Upper lobe of left lung (tissue), 6 donors: ENCODE measurements at regions not wholly inside any gene's neighbourhood (a gene's known extent, or its start where the extent isn't known, plus 50 kb on each side); places are given as distances from the start of the nearest gene placed in this dataset.
A peak's percentile ranks its signal among the peaks of the same experiment; 100 is the strongest.

Experiments
- ATAC-seq, 2 donors: fragments of 200-7000 bp; cut with Tn5 transposase; one replicate each; pipeline ENCODE4 v1.9.1; 2022; ENCODE audit warnings: mild to moderate bottlenecking in 2 of 2, moderate library complexity in 2 of 2; ENCODE audit not compliant: low FRiP score in 2 of 2
- DNase-seq, 2 donors: peaks; one replicate each; pipeline ENCODE4 v3.0.0-alpha.2; 2019 to 2020
- H3K27ac ChIP-seq, 4 donors: fragments of 200-600 bp; sonication (generic); one replicate each; pipeline ENCODE4 v1.5.1; 2016 to 2019
- H3K27me3 ChIP-seq, 4 donors: fragments of 200-600 bp; sonication (generic); one replicate each; pipeline ENCODE4 v1.5.1; 2017 to 2019
- H3K36me3 ChIP-seq, 4 donors: fragments of 200-600 bp; sonication (generic); one replicate each; pipeline ENCODE4 v1.5.1; 2016 to 2019
- H3K4me1 ChIP-seq, 4 donors: fragments of 200-600 bp; sonication (generic); one replicate each; pipeline ENCODE4 v1.5.1; 2018 to 2019
- H3K4me3 ChIP-seq, 4 donors: fragments of 200-600 bp; sonication (generic); one replicate each; pipeline ENCODE4 v1.5.1; 2017 to 2019; ENCODE audit warnings: mild to moderate bottlenecking in 2 of 4, moderate library complexity in 1 of 4
- H3K9me3 ChIP-seq, 4 donors: fragments of 200-600 bp; sonication (generic); one replicate each; pipeline ENCODE4 v1.5.1; 2018 to 2019
- CTCF ChIP-seq, 6 experiments: fragments of 450-650 bp in 4 of 6; fragments of 200-600 bp in 2 of 6; sonication (generic) in 2 of 6; IDR thresholded peaks; one replicate each; pipeline ENCODE4 v1.5.1; 2016 to 2019; ENCODE audit warnings: antibody characterized with exemption in 6 of 6
- EP300 ChIP-seq, 4 donors: sonication (generic); formaldehyde crosslinking; IDR thresholded peaks; one replicate each; pipeline ENCODE4 v1.5.1; 2017; ENCODE audit warnings: antibody characterized with exemption in 4 of 4, control low read depth in 2 of 4
- POLR2A ChIP-seq, 4 donors: fragments of 450-650 bp; IDR thresholded peaks; one replicate each; pipeline ENCODE4 v1.5.1; 2016 to 2017; ENCODE audit warnings: antibody characterized with exemption in 4 of 4, mild to moderate bottlenecking in 2 of 4
- POLR2AphosphoS5 ChIP-seq, 2 donors: sonication (generic); formaldehyde crosslinking; IDR thresholded peaks; one replicate each; pipeline ENCODE4 v1.5.1; 2017; ENCODE audit warnings: antibody characterized with exemption in 2 of 2
- WGBS, 2 donors: methylation state at CpG; one replicate each; pipeline ENCODE4 v1.1.5; 2017 to 2018; 5-methylcytosine and 5-hydroxymethylcytosine counted together
- donor health status: DM: no; HTN: no; CAD: no; lungs with moderate emphysema.
- donor health status: DM: no; HTN: yes; CAD: no; lungs with severe emphysema.

- H3K27me3 ChIP-seq: no peaks in the 10 kb centered on the region
- H3K9me3 ChIP-seq: no peaks in the 10 kb centered on the region
- DNase-seq (no peak), ATAC-seq (no peak)
- no peaks in the 10 kb centered on the region for H3K36me3 ChIP-seq
- H3K4me3 ChIP-seq: no peak overlapping the region
- peak overlapping the region in 2 of 4 donors; percentile 50 to 68 for H3K27ac ChIP-seq
- 66% methylated on average over 7 of the region's 7 CpGs for WGBS, 2 donors
- peaks cover 10 to 37% (median 31%) of the 10 kb centered on the region in 4 donors for H3K4me1 ChIP-seq
- TF ChIP-seq EP300 (IDR thresholded peaks at IDR 0.05) (no peak), CTCF (IDR thresholded peaks at IDR 0.05) (no peak), POLR2AphosphoS5 (IDR thresholded peaks at IDR 0.05) (peak in 1 of 2 donors; percentile 53)
These were observed 151.8 kb upstream of the HES1 start for GRCh38 chr3:193983846-193984818.

- peak overlapping the region in 2 of 4 donors; percentile 50 to 68 for H3K27ac ChIP-seq
- H3K4me1 ChIP-seq: peaks cover 10 to 37% (median 31%) of the 10 kb centered on the region in 4 donors
- no peak for TF ChIP-seq POLR2AphosphoS5 (IDR thresholded peaks at IDR 0.05)
- no peak for TF ChIP-seq POLR2A (IDR thresholded peaks at IDR 0.05)
- no peak for TF ChIP-seq EP300 (IDR thresholded peaks at IDR 0.05)
- no peak for TF ChIP-seq CTCF (IDR thresholded peaks at IDR 0.05)
- H3K36me3 ChIP-seq: no peaks in the 10 kb centered on the region
- 79 to 81% methylated on average over 6 of the region's 6 CpGs for WGBS, 2 donors
- no peaks in the 10 kb centered on the region for H3K27me3 ChIP-seq
- ATAC-seq (no peak), DNase-seq (no peak)
- H3K4me3 ChIP-seq: no peak overlapping the region
- H3K9me3 ChIP-seq: no peaks in the 10 kb centered on the region
These were observed 151.1 kb upstream of the HES1 start for GRCh38 chr3:193984876-193985275.

- Histone ChIP-seq H3K36me3 (no peaks in the 10 kb centered on the region), H3K27me3 (no peaks in the 10 kb centered on the region), H3K9me3 (no peaks in the 10 kb centered on the region), H3K4me3 (no peak overlapping the region), H3K27ac (no peak overlapping the region), H3K4me1 (peaks cover 6 to 32% (median 21%) of the 10 kb centered on the region in 4 donors)
- no peak for TF ChIP-seq POLR2AphosphoS5 (IDR thresholded peaks at IDR 0.05)
- TF ChIP-seq POLR2A (IDR thresholded peaks at IDR 0.05): no peak
- no peak for TF ChIP-seq EP300 (IDR thresholded peaks at IDR 0.05)
- no peak for TF ChIP-seq CTCF (IDR thresholded peaks at IDR 0.05)
- ATAC-seq: no peak
- WGBS, 2 donors: 21% methylated on average over 5 of the region's 5 CpGs
- no peak for DNase-seq
These were observed 148.8 kb upstream of the HES1 start for GRCh38 chr3:193987186-193987585.

GRCh38 chr3:193989186-193989585, 146.8 kb upstream of the HES1 start:
- ATAC-seq (no peak), DNase-seq (no peak)
- H3K27ac ChIP-seq: no peak overlapping the region
- no peak overlapping the region for H3K4me3 ChIP-seq
- H3K27me3 ChIP-seq: no peaks in the 10 kb centered on the region
- H3K9me3 ChIP-seq: no peaks in the 10 kb centered on the region
- TF ChIP-seq POLR2A (IDR thresholded peaks at IDR 0.05) (no peak), EP300 (IDR thresholded peaks at IDR 0.05) (no peak), CTCF (IDR thresholded peaks at IDR 0.05) (no peak), POLR2AphosphoS5 (IDR thresholded peaks at IDR 0.05) (no peak)
- peaks cover 0 to 14% (median 9%) of the 10 kb centered on the region in 4 donors for H3K4me1 ChIP-seq
- no peaks in the 10 kb centered on the region for H3K36me3 ChIP-seq
- 90% methylated on average over 1 of the region's 1 CpG for WGBS, 2 donors
